Keratinocyte (primary cell): ENCODE measurements at regions not wholly inside any gene's neighbourhood (a gene's known extent, or its start where the extent isn't known, plus 50 kb on each side); places are given as distances from the start of the nearest gene placed in this dataset.

Experiments
- EZH2 ChIP-seq: IDR thresholded peaks from one replicate; pipeline ENCODE4 v1.6.1; 2012; ENCODE audit warnings: inconsistent platforms, mild to moderate bottlenecking, low read length, moderate library complexity
- TF ChIP-seq, protein P1 (sequence below), 3 experiments: IDR thresholded peaks in 1 of 3; conservative IDR thresholded peaks in 1 of 3; optimal IDR thresholded peaks in 1 of 3; 2 replicates in 2 of 3; 3 replicates in 1 of 3; pipeline versions ENCODE3 to v1.5.1; 2011; ENCODE audit warnings: low read length in 3 of 3, mild to moderate bottlenecking in 3 of 3, moderate library complexity in 2 of 3, control low read depth in 1 of 3, inconsistent platforms in 1 of 3; ENCODE audit not compliant: insufficient read depth in 2 of 3; ENCODE audit errors: extremely low read depth in 1 of 3

DNA sequence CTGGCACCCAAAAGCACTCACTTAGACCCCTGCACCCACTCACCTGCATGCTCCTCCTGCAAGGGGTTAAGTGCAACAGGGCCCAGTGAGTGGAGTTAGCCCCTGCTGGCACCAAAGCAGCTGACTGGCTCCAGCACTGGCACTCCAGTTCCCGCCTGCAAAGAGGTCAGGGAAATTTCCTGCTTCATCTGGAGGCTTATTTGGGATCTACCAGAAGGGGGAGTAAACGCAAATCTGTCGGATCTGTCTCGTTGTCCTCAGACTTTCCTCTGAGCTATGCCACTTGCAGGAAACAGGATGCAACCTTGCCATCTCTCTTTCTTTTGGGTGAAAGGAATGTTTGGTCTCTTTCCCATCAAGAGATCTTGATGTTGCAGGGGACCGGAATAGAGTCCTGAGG, 435.6 kb downstream of the PCDH10 start:
- TF ChIP-seq, protein P1, sequence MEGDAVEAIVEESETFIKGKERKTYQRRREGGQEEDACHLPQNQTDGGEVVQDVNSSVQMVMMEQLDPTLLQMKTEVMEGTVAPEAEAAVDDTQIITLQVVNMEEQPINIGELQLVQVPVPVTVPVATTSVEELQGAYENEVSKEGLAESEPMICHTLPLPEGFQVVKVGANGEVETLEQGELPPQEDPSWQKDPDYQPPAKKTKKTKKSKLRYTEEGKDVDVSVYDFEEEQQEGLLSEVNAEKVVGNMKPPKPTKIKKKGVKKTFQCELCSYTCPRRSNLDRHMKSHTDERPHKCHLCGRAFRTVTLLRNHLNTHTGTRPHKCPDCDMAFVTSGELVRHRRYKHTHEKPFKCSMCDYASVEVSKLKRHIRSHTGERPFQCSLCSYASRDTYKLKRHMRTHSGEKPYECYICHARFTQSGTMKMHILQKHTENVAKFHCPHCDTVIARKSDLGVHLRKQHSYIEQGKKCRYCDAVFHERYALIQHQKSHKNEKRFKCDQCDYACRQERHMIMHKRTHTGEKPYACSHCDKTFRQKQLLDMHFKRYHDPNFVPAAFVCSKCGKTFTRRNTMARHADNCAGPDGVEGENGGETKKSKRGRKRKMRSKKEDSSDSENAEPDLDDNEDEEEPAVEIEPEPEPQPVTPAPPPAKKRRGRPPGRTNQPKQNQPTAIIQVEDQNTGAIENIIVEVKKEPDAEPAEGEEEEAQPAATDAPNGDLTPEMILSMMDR (optimal IDR thresholded peaks at IDR 0.05 in 1 of 3, IDR thresholded peaks at IDR 0.05 in 1 of 3, conservative IDR thresholded peaks at IDR 0.05 in 1 of 3; ENCODE audit: extremely low read depth in 1 of 3, insufficient read depth in 2 of 3, low read length in 3 of 3): no peak
- no peak for TF ChIP-seq EZH2
